Fibroblast of pulmonary artery (primary cell): ENCODE measurements at regions not wholly inside any gene's neighbourhood (a gene's known extent, or its start where the extent isn't known, plus 50 kb on each side); places are given as distances from the start of the nearest gene placed in this dataset.

ENCODE experiments used
- DNase-seq: peaks from one replicate; pipeline ENCODE4 v3.0.0-alpha.2; 2010; ENCODE audit warnings: low read depth
- H3K4me3 ChIP-seq: replicated peaks from 2 replicates; pipeline ENCODE4 v1.5.1; 2011; ENCODE audit warnings: low read depth, mild to moderate bottlenecking, control low read depth, low read length, moderate library complexity
- CTCF ChIP-seq: IDR thresholded peaks from 2 replicates; pipeline ENCODE4 v1.5.1; 2011; ENCODE audit warnings: mild to moderate bottlenecking, control low read depth, low read length, inconsistent platforms; ENCODE audit errors: missing control alignments

GRCh38 chr3:14274612-14274936, 96.0 kb downstream of the LSM3 start:
- H3K4me3 ChIP-seq, result no peak overlapping the region
- TF ChIP-seq CTCF, result no peak
- DNase-seq, result no peak

DNA sequence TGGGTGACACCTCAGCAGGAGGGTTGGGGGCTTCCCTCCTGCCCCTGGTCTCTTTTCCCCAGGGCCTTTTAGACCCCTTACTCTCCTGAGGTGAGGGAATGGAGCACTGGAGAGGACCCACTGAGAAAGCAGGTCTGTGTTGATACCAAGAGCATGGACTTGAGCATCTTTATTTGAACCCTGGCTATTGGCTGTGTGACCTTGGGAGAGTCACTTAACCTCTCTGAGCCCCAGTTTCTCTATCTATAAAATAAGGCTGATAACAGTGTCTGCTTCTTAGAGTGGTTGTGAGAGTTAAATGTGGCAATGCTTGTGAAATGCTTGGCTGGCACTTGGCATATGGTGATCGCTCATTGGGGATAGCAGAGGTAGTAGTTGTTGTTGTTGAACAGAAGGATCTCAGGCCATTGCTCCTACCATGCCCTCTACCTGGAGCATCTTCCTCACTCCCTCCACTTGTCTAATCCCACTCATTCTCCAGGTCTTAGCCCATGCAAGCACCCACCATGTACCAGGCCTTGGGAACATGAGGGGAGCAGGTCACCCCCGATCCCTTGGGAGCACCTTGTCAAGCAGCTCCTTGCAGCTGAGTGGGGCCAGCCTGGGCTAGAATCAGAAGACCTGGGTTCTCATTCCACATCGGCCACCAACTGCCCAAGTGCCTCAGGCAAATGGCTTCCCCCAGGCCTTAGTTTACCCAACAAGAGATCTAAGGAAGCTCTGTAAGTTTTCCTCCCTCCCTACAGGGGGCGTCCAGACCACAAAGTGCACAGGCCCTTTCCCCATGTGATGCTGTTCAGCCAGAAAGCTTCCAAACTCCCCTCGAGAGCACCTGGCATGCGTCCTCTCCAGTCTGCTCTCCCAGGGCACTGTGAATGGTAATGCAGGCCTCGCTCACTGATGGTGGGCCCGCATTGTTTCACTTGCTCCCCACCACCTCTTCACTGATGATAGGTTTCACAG, 96.7 kb downstream of the LSM3 start:
- peak; percentile 42 for TF ChIP-seq CTCF

GRCh38 chr3:14275962-14276909, 97.6 kb downstream of the LSM3 start:
- no peak overlapping the region for H3K4me3 ChIP-seq
- TF ChIP-seq CTCF, result no peak
- no peak for DNase-seq

More for the DNA sequence above, 96.7 kb downstream of the LSM3 start:
- H3K4me3 ChIP-seq, result no peak overlapping the region
- DNase-seq, result peak; percentile 31

GRCh38 chr3:14277557-14277956, 98.9 kb downstream of the LSM3 start:
- no peak for TF ChIP-seq CTCF
- DNase-seq, result no peak
- H3K4me3 ChIP-seq, result no peak overlapping the region

GRCh38 chr3:14278265-14278798, 99.7 kb downstream of the LSM3 start:
- DNase-seq, result no peak
- TF ChIP-seq CTCF, result no peak
- H3K4me3 ChIP-seq, result no peak overlapping the region

GRCh38 chr3:14278799-14279625, 100.4 kb downstream of the LSM3 start:
- TF ChIP-seq CTCF, result no peak
- peak; percentile 13 for DNase-seq
- H3K4me3 ChIP-seq, result no peak overlapping the region
